Neuron (in vitro differentiated cells): ENCODE measurements at regions not wholly inside any gene's neighbourhood (a gene's known extent, or its start where the extent isn't known, plus 50 kb on each side); places are given as distances from the start of the nearest gene placed in this dataset.

Experiments used
- H2AFZ ChIP-seq: one replicate; pipeline ENCODE4 v1.6.1; 2013; ENCODE audit warnings: low read depth, mild to moderate bottlenecking, inconsistent platforms, low read length, moderate library complexity
- H3K27me3 ChIP-seq: one replicate; pipeline ENCODE4 v1.6.1; 2013; ENCODE audit warnings: low read length; ENCODE audit not compliant: insufficient read depth
- H3K36me3 ChIP-seq: one replicate; pipeline ENCODE4 v1.6.1; 2013; ENCODE audit warnings: low read length; ENCODE audit not compliant: insufficient read depth
- H3K4me1 ChIP-seq: one replicate; pipeline ENCODE4 v1.6.1; 2013; ENCODE audit warnings: low read length; ENCODE audit not compliant: insufficient read depth
- H3K4me3 ChIP-seq: 2 replicates; pipeline ENCODE4 v1.5.1; 2013; ENCODE audit warnings: mild to moderate bottlenecking, low read length, moderate library complexity
- H3K9me3 ChIP-seq: one replicate; pipeline ENCODE4 v1.6.1; 2013; ENCODE audit warnings: low read length

- no peak overlapping the region for H2AFZ ChIP-seq
- no peaks in the 10 kb centered on the region for H3K27me3 ChIP-seq
- no peaks in the 10 kb centered on the region for H3K9me3 ChIP-seq
- no peaks in the 10 kb centered on the region for H3K4me1 ChIP-seq
- H3K36me3 ChIP-seq = no peaks in the 10 kb centered on the region
- H3K4me3 ChIP-seq = no peak overlapping the region
These were observed 631.3 kb downstream of the NSUN3 start for GRCh38 chr3:94693997-94694640.

DNA sequence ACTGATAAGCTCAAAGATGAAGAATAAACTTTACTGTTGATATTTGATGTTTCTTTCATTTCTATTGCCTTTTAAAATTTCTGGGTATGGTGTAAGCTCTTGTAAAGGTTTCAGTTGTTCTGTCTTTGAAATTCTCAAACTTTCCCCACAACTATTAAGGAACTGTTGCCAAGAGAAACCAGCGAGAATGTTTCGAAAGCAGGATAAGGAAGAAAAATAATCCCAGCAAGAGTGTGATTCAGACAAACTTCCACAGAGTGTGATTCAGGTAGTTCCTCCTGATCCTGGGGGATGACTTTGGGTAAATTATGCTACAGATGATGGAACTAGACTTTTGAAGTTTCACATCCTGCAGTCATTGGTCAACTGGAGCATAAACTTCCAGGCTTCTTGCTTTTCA, 632.0 kb downstream of the NSUN3 start:
- Histone ChIP-seq H3K4me3 (no peak overlapping the region), H3K36me3 (no peaks in the 10 kb centered on the region), H2AFZ (no peak overlapping the region), H3K9me3 (no peaks in the 10 kb centered on the region), H3K27me3 (no peaks in the 10 kb centered on the region), H3K4me1 (no peaks in the 10 kb centered on the region)

- H3K9me3 ChIP-seq = no peaks in the 10 kb centered on the region
- H2AFZ ChIP-seq = no peak overlapping the region
- no peak overlapping the region for H3K4me3 ChIP-seq
- H3K4me1 ChIP-seq = no peaks in the 10 kb centered on the region
- no peaks in the 10 kb centered on the region for H3K27me3 ChIP-seq
- no peaks in the 10 kb centered on the region for H3K36me3 ChIP-seq
These were observed 641.6 kb downstream of the NSUN3 start for GRCh38 chr3:94704467-94704866.

GRCh38 chr3:94709249-94709902, 646.5 kb downstream of the NSUN3 start:
- Histone ChIP-seq H3K27me3 (no peaks in the 10 kb centered on the region), H3K4me3 (no peak overlapping the region), H3K9me3 (no peaks in the 10 kb centered on the region), H3K4me1 (no peaks in the 10 kb centered on the region), H3K36me3 (no peaks in the 10 kb centered on the region), H2AFZ (no peak overlapping the region)

GRCh38 chr3:94714194-94714593, 651.3 kb downstream of the NSUN3 start:
- no peak overlapping the region for H2AFZ ChIP-seq
- H3K36me3 ChIP-seq = no peaks in the 10 kb centered on the region
- H3K4me3 ChIP-seq = no peak overlapping the region
- no peaks in the 10 kb centered on the region for H3K27me3 ChIP-seq
- H3K9me3 ChIP-seq = no peaks in the 10 kb centered on the region
- no peaks in the 10 kb centered on the region for H3K4me1 ChIP-seq

DNA sequence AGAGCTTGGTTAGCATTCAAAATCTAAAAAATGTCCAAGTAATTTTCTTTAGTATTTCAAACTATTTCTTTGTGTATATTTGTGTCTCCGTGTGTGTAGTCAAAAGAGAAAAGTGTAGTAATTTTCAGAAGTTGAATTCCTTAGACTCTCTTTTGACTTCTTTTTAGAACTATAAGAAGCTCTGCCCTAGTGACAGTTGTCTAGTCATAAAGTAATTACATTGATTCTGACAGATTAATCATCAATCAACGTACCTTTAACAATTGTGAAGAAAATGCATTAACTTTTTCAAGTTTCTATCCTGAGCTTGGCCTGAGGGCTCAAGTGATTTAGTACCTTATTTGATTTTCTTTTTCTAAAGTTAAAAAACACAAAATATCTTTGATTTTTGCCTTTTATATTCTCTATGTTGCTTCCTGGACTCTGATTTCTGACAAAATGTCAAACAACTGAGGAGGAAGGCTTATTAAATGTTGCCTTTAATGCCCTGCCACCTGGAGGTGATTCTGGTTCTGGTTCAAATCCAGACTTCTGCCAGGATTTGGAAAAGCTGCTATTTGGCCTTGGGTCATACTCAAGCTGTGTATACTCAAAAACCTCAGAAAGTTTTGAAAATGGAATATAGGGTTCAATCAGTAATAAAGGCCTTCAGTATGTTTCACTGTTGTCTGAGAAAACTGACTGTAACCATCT, 653.6 kb downstream of the NSUN3 start:
- no peaks in the 10 kb centered on the region for H3K4me1 ChIP-seq
- H3K27me3 ChIP-seq = no peaks in the 10 kb centered on the region
- H3K4me3 ChIP-seq = no peak overlapping the region
- H3K36me3 ChIP-seq = no peaks in the 10 kb centered on the region
- no peak overlapping the region for H2AFZ ChIP-seq
- H3K9me3 ChIP-seq = no peaks in the 10 kb centered on the region

DNA sequence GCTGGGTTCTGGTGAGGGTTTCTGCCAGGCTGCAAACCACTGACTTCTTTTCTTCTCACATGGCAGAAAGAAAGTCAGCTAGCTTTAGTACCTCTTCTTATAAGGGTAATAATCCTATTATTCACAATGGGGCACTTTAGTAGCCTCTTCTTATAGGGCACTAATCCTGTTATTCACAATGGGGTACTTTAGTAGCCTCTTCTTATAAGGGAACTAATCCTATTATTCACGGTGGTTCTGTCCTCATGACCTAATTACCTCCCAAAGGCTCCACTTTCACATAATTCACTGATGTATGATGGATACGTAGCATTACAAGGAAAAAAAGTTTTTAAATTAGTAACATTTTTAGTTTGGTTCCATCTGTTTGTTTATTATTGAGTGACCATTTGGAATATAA, 671.3 kb downstream of the NSUN3 start:
- no peaks in the 10 kb centered on the region for H3K36me3 ChIP-seq
- H3K4me1 ChIP-seq = no peaks in the 10 kb centered on the region
- no peaks in the 10 kb centered on the region for H3K27me3 ChIP-seq
- no peaks in the 10 kb centered on the region for H3K9me3 ChIP-seq
- H2AFZ ChIP-seq = no peak overlapping the region
- H3K4me3 ChIP-seq = no peak overlapping the region

GRCh38 chr3:94735354-94735753, 672.5 kb downstream of the NSUN3 start:
- no peaks in the 10 kb centered on the region for H3K36me3 ChIP-seq
- H2AFZ ChIP-seq = no peak overlapping the region
- no peaks in the 10 kb centered on the region for H3K9me3 ChIP-seq
- H3K27me3 ChIP-seq = no peaks in the 10 kb centered on the region
- H3K4me3 ChIP-seq = no peak overlapping the region
- no peaks in the 10 kb centered on the region for H3K4me1 ChIP-seq

GRCh38 chr3:94737116-94737515, 674.3 kb downstream of the NSUN3 start:
- H3K9me3 ChIP-seq = no peaks in the 10 kb centered on the region
- no peak overlapping the region for H3K4me3 ChIP-seq
- no peaks in the 10 kb centered on the region for H3K4me1 ChIP-seq
- no peak overlapping the region for H2AFZ ChIP-seq
- no peaks in the 10 kb centered on the region for H3K27me3 ChIP-seq
- H3K36me3 ChIP-seq = no peaks in the 10 kb centered on the region

DNA sequence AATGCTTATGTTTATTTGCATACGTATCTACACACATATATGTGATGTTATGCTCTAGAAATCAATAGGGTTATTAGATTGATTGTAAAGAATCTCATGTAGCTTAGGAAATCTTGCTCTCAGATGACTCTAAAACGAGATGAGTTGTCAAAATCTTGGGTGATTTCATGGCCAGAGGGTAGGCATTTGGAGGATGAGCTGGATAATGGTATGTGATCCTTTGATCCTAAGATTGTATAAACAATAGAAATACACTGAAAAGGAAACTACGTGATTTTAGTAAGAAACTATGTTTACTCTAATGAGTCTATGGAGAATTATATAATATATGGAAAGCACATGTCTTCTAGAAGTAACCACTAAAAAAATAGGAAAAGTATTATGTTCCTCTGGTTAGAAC, 676.6 kb downstream of the NSUN3 start:
- Histone ChIP-seq H3K9me3 (no peaks in the 10 kb centered on the region), H3K4me1 (no peaks in the 10 kb centered on the region), H3K27me3 (no peaks in the 10 kb centered on the region), H3K4me3 (no peak overlapping the region), H3K36me3 (no peaks in the 10 kb centered on the region), H2AFZ (no peak overlapping the region)

DNA sequence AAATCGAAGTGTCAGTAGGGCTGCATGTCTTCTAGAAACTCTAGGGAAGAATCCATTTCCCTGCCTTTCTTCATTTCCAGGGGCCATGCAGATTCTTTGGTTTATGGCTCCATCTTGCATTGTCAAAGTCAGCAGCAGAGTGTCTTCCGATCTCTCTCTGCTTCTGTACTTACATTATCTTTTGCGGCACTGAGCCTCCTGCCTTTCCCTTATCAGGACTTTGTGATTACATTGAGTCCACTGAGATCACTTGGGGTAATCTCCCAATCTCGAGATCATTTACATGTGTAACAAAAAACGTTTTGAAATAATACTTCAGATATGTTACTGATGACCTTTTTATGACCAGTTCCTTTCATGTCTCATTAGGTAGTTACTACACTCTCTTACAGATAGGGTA, 695.9 kb downstream of the NSUN3 start:
- no peaks in the 10 kb centered on the region for H3K4me1 ChIP-seq
- H3K36me3 ChIP-seq = no peaks in the 10 kb centered on the region
- no peaks in the 10 kb centered on the region for H3K9me3 ChIP-seq
- no peaks in the 10 kb centered on the region for H3K27me3 ChIP-seq
- H3K4me3 ChIP-seq = no peak overlapping the region
- H2AFZ ChIP-seq = no peak overlapping the region

DNA sequence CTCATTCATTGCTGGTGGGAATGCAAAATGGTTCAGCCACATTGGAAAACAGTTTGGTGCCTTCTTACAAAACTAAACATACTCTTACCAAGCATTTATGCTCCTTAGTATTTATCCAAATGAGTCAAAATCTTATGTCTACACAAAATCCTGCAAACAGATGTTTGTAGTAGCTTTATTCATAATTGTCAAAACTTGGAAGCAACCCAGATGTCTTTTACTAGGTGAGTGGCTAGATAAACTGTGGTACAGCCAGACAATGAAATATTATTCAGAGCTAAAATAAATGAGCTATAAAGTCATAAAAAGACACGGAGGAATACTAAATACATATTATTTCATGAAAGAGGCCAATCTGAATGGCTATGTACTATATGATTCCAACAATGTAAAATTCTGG, 709.5 kb downstream of the NSUN3 start:
- no peak overlapping the region for H2AFZ ChIP-seq
- H3K27me3 ChIP-seq = no peaks in the 10 kb centered on the region
- no peak overlapping the region for H3K4me3 ChIP-seq

DNA sequence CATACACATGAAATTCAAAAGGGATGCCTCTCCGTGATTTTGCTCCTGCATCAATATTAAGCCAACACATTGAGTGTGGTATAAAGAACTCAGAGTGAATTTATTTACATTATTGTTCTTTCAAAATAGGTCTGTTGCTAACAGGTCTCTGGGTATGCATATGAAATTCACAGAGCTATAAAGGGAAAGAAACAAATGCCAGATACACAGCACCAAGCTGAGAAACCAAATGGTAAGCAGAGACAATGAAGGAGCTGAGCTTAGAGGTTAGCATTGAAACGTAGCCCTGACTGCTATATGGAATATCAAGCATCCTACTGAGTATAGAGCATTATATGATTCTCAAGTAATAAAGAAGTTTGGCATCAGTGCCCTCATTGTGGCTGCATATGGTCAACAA, 712.9 kb downstream of the NSUN3 start:
- Histone ChIP-seq H2AFZ (no peak overlapping the region), H3K27me3 (no peaks in the 10 kb centered on the region), H3K4me1 (no peaks in the 10 kb centered on the region), H3K36me3 (no peaks in the 10 kb centered on the region), H3K4me3 (no peak overlapping the region), H3K9me3 (no peaks in the 10 kb centered on the region)

More for the DNA sequence above, 709.5 kb downstream of the NSUN3 start:
- Histone ChIP-seq H3K36me3 (no peaks in the 10 kb centered on the region), H3K9me3 (no peaks in the 10 kb centered on the region), H3K4me1 (no peaks in the 10 kb centered on the region)
